HepG2 (cell line): ENCODE measurements at regions not wholly inside any gene's neighbourhood (a gene's known extent, or its start where the extent isn't known, plus 50 kb on each side); places are given as distances from the start of the nearest gene placed in this dataset.

Source experiments
- ATAC-seq: fragments of 200-7000 bp; cut with Tn5 transposase; 3 replicates; pipeline ENCODE4 v1.9.1; 2020; ENCODE audit warnings: mild to moderate bottlenecking, moderate library complexity
- BruUV-seq: library from RNA; stranded (reverse); fragments of 400-500 nt; replicated peaks from 2 replicates; lab custom pipeline; 2021; lab: Mats Ljungman, UMichigan
- CTCF ChIA-PET: fragments of 300-600 bp; formaldehyde crosslinking; extraction: SDS; loops from one replicate; lab custom pipeline; 2021; ENCODE audit warnings: low total read pairs, inconsistent platforms, low intra/inter-chr PET ratio; lab: Yijun Ruan, JAX
- POLR2A ChIA-PET: fragments of 350-600 bp; sonication (Branson Sonifier 250); formaldehyde crosslinking; loops from one replicate; lab custom pipeline; 2020; ENCODE audit warnings: antibody characterized with exemption, inconsistent platforms; lab: Yijun Ruan, JAX
- DNase-seq: peaks from one replicate; pipeline ENCODE4 v3.0.0-alpha.2; 2015; ENCODE audit warnings: low spot score
- FAIRE-seq: peaks from 3 replicates; lab custom pipeline; 2011; peaks lifted over from hg19 to GRCh38; lab: Jason Lieb, UNC
- H2AFZ ChIP-seq: one replicate; pipeline ENCODE4 v1.6.1; 2011; ENCODE audit warnings: low read length, inconsistent platforms
- H3K27ac ChIP-seq: fragments of 300-600 bp; 3 replicates; pipeline ENCODE4 v1.8.0; 2011; ENCODE audit warnings: mixed run types, mild to moderate bottlenecking, mixed read lengths, low read length, inconsistent platforms; ENCODE audit not compliant: insufficient read depth; ENCODE audit errors: extremely low read length
- H3K27me3 ChIP-seq, 2 experiments: fragments of 200-600 bp in 1 of 2; 2 replicates in 1 of 2; 3 replicates in 1 of 2; pipeline versions ENCODE4 v1.6.0 to v1.8.0; 2011; ENCODE audit warnings: low read length in 2 of 2, mild to moderate bottlenecking in 2 of 2, moderate library complexity in 2 of 2, inconsistent platforms in 1 of 2; ENCODE audit not compliant: insufficient read depth in 2 of 2, control insufficient read depth in 1 of 2
- H3K36me3 ChIP-seq, 2 experiments: fragments of 200-600 bp in 1 of 2; replicated peaks in 1 of 2; 2 replicates in 1 of 2; 3 replicates in 1 of 2; pipeline versions ENCODE4 v1.5.1 to v1.8.0; 2011; ENCODE audit warnings: low read length in 2 of 2, inconsistent platforms in 1 of 2; ENCODE audit not compliant: insufficient read depth in 2 of 2, control insufficient read depth in 1 of 2
- H3K4me1 ChIP-seq: 2 replicates; pipeline ENCODE4 v1.5.1; 2012; ENCODE audit warnings: low read length, inconsistent platforms; ENCODE audit not compliant: insufficient read depth
- H3K4me2 ChIP-seq: 2 replicates; pipeline ENCODE4 v1.6.0; 2011; ENCODE audit warnings: low read depth, low read length, inconsistent platforms
- H3K4me3 ChIP-seq, 3 experiments: fragments of 200-600 bp in 1 of 3; sonication (generic), shearing (Covaris generic) in 1 of 3; replicated peaks in 1 of 3; 2 replicates each; pipeline ENCODE4 v1.5.1; 2011 to 2016; ENCODE audit warnings: low read length in 3 of 3, inconsistent platforms in 2 of 3, low read depth in 2 of 3, mild to moderate bottlenecking in 2 of 3, control low read depth in 1 of 3, mixed read lengths in 1 of 3; ENCODE audit not compliant: insufficient read depth in 1 of 3
- H3K79me2 ChIP-seq: one replicate; pipeline ENCODE4 v1.6.1; 2011; ENCODE audit warnings: low read length, inconsistent platforms; ENCODE audit not compliant: insufficient read depth
- H3K9ac ChIP-seq: 2 replicates; pipeline ENCODE4 v1.6.0; 2011; ENCODE audit warnings: mild to moderate bottlenecking, low read depth, low read length, inconsistent platforms; ENCODE audit not compliant: insufficient read depth
- H3K9me3 ChIP-seq: 2 replicates; pipeline ENCODE4 v1.5.1; 2012; ENCODE audit warnings: mild to moderate bottlenecking, low read length
- H4K20me1 ChIP-seq: 2 replicates; pipeline ENCODE4 v1.6.0; 2011; ENCODE audit warnings: inconsistent platforms, mild to moderate bottlenecking, low read length, moderate library complexity; ENCODE audit not compliant: insufficient read depth
- CREM ChIP-seq, 2 experiments: sonication (generic) in 1 of 2; formaldehyde crosslinking in 1 of 2; IDR thresholded peaks; 2 replicates each; pipeline versions ENCODE4 v1.4.0 to v1.6.1; 2016 to 2020; ENCODE audit warnings: antibody characterized with exemption in 1 of 2, mild to moderate bottlenecking in 1 of 2, missing genetic modification reagents in 1 of 2
- SPEN ChIP-seq: sonication (generic); formaldehyde crosslinking; IDR thresholded peaks from 2 replicates; pipeline ENCODE4 v1.5.1; 2020; ENCODE audit warnings: low read depth, mild to moderate bottlenecking, missing genetic modification reagents
- TOE1 ChIP-seq: sonication (generic); formaldehyde crosslinking; IDR thresholded peaks from 2 replicates; pipeline ENCODE4 v1.4.0; 2020; ENCODE audit warnings: mild to moderate bottlenecking, missing genetic modification reagents
- ZBTB3 ChIP-seq: sonication (generic); formaldehyde crosslinking; IDR thresholded peaks from 2 replicates; pipeline ENCODE4 v1.4.0; 2020; ENCODE audit warnings: low read depth, mild to moderate bottlenecking, moderate library complexity, missing genetic modification reagents, borderline replicate concordance
- ZMYM3 ChIP-seq: sonication (generic); formaldehyde crosslinking; IDR thresholded peaks from 2 replicates; pipeline ENCODE4 v1.5.1; 2020; ENCODE audit warnings: mild to moderate bottlenecking, missing genetic modification reagents
- ZNF564 ChIP-seq: sonication (generic); formaldehyde crosslinking; IDR thresholded peaks from 2 replicates; pipeline ENCODE4 v1.8.1; 2023; ENCODE audit warnings: mild to moderate bottlenecking, missing genetic modification reagents
- ZNF576 ChIP-seq: sonication (generic); formaldehyde crosslinking; IDR thresholded peaks from 2 replicates; pipeline ENCODE4 v1.4.0; 2020; ENCODE audit warnings: mild to moderate bottlenecking, missing genetic modification reagents
- ZNF607 ChIP-seq: sonication (generic); formaldehyde crosslinking; IDR thresholded peaks from 2 replicates; pipeline ENCODE4 v1.5.1; 2020; ENCODE audit warnings: missing genetic modification reagents, mild to moderate bottlenecking, borderline replicate concordance
- WGBS: methylation state at CpG from one replicate; pipeline ENCODE4 v1.1.6; 2017; ENCODE audit warnings: low lambda C conversion rate; 5-methylcytosine and 5-hydroxymethylcytosine counted together
- in situ Hi-C: cut with HindIII; loops from 2 replicates; pipeline ENCODE4 v1.10.0; 2017; ENCODE audit warnings: low pct_unique_long_range_greater_than_20kb; ENCODE audit not compliant: extremely low pct_ligation_motif_present
- intact Hi-C: fragments of 100-400 bp; cut with micrococcal nuclease; formaldehyde crosslinking; loops from one replicate; pipeline ENCODE4 v1.10.0; 2022; ENCODE audit not compliant: unreplicated experiment
- TF ChIP-seq, protein P1 (sequence below), 2 experiments: sonication (generic) in 1 of 2; formaldehyde crosslinking in 1 of 2; IDR thresholded peaks; 2 replicates each; pipeline versions ENCODE4 v1.6.1 to v1.9.0; 2014 to 2022; ENCODE audit warnings: antibody characterized with exemption in 1 of 2, borderline replicate concordance in 1 of 2, inconsistent platforms in 1 of 2, low read depth in 1 of 2, missing genetic modification reagents in 1 of 2
- TF ChIP-seq, protein P2 (sequence below): sonication (generic); formaldehyde crosslinking; IDR thresholded peaks from 2 replicates; pipeline ENCODE4 v1.4.0; 2020; ENCODE audit warnings: missing genetic modification reagents, borderline replicate concordance

DNA sequence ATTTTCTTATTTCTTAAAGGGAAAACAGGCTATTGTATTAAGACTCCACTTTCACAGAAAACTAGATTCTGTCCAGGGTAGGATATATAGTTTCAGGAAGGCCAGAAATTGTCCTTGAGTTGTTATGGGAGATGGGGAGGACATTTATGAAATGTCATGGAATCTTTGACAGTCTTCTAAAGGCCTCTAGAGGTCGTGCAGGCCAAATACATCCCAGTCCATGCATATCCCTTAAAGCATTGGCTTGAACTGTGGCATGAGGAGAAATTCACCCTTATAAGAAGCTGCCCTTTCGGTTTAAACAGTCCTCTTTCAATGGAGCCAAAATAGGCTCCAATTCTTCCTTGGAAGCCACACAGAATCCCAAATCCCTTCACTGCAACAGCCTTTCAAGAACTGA, 183.6 kb upstream of the NOCT start:
- in situ Hi-C loops = no loop called here
- TF ChIP-seq SPEN (CRISPR knock-in tag) (no peak), CREM (IDR thresholded peaks at IDR 0.05) (no peak), CREM (CRISPR knock-in tag; IDR thresholded peaks at IDR 0.05) (no peak), ZBTB3 (CRISPR knock-in tag) (no peak), ZMYM3 (no peak), ZNF564 (CRISPR knock-in tag) (peak; percentile 92; the same call in 1 of the 2 replicates)
- ATAC-seq = peak; percentile 27; the same call in 1 of the 3 replicates
- Histone ChIP-seq H3K79me2 (no peaks in the 10 kb centered on the region), H3K27me3 (no peaks in the 10 kb centered on the region), H3K9me3 (no peaks in the 10 kb centered on the region), H3K36me3 (no peaks in the 10 kb centered on the region), H3K27ac (no peak overlapping the region), H3K4me1 (peaks cover 9% of the 10 kb centered on the region), H3K4me3 (no peak overlapping the region), H2AFZ (no peak overlapping the region), H4K20me1 (no peaks in the 10 kb centered on the region), H3K9ac (no peak overlapping the region), H3K4me2 (no peak overlapping the region)
- 6% methylated on average over 2 of the region's 2 CpGs for WGBS
- no peak for DNase-seq
- intact Hi-C loops = no loop called here
- FAIRE-seq = no peak
- BruUV-seq = no TSS peak
- ChIA-PET POLR2A (no interaction called here), CTCF (no interaction called here)

DNA sequence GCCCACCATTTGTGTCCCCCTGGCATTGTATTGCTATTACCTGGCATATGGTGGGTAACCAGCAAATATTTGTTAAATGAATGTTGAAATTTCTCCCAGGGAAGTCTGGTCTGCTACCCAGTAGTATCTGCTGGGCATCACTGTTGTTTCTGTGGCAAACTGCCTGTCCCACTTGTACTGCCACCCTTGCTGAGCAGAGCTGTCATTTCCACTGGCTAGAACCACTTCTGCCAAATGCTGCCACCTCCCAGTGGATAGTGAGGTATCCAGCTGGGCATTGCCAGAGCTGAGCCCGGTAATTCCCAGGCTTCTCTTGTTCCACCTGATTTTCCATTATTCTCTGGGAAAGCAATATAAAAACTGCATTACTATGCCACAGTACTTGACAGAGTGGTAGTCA, 186.7 kb upstream of the NOCT start:
- 9% methylated on average over 1 of the region's 1 CpG for WGBS
- DNase-seq = no peak
- H3K27ac ChIP-seq = no peak overlapping the region
- TF ChIP-seq ZNF607 (CRISPR knock-in tag) (no peak), ZNF576 (CRISPR knock-in tag) (no peak), TOE1 (CRISPR knock-in tag) (no peak)
- TF ChIP-seq, protein P1, sequence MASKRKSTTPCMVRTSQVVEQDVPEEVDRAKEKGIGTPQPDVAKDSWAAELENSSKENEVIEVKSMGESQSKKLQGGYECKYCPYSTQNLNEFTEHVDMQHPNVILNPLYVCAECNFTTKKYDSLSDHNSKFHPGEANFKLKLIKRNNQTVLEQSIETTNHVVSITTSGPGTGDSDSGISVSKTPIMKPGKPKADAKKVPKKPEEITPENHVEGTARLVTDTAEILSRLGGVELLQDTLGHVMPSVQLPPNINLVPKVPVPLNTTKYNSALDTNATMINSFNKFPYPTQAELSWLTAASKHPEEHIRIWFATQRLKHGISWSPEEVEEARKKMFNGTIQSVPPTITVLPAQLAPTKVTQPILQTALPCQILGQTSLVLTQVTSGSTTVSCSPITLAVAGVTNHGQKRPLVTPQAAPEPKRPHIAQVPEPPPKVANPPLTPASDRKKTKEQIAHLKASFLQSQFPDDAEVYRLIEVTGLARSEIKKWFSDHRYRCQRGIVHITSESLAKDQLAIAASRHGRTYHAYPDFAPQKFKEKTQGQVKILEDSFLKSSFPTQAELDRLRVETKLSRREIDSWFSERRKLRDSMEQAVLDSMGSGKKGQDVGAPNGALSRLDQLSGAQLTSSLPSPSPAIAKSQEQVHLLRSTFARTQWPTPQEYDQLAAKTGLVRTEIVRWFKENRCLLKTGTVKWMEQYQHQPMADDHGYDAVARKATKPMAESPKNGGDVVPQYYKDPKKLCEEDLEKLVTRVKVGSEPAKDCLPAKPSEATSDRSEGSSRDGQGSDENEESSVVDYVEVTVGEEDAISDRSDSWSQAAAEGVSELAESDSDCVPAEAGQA (IDR thresholded peaks at IDR 0.05; ENCODE audit: low read depth) = no peak
- TF ChIP-seq, protein P1 (CRISPR knock-in tag; IDR thresholded peaks at IDR 0.05; ENCODE audit: borderline replicate concordance) = no peak
- TF ChIP-seq, protein P2, sequence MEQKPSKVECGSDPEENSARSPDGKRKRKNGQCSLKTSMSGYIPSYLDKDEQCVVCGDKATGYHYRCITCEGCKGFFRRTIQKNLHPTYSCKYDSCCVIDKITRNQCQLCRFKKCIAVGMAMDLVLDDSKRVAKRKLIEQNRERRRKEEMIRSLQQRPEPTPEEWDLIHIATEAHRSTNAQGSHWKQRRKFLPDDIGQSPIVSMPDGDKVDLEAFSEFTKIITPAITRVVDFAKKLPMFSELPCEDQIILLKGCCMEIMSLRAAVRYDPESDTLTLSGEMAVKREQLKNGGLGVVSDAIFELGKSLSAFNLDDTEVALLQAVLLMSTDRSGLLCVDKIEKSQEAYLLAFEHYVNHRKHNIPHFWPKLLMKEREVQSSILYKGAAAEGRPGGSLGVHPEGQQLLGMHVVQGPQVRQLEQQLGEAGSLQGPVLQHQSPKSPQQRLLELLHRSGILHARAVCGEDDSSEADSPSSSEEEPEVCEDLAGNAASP = no peak

More for the DNA sequence above, 186.7 kb upstream of the NOCT start:
- no peak for FAIRE-seq
- Histone ChIP-seq H3K36me3 (no peaks in the 10 kb centered on the region), H3K27me3 (no peaks in the 10 kb centered on the region), H3K4me1 (no peaks in the 10 kb centered on the region), H3K9me3 (no peaks in the 10 kb centered on the region), H2AFZ (no peak overlapping the region), H3K9ac (no peak overlapping the region), H3K79me2 (no peaks in the 10 kb centered on the region), H3K4me3 (no peak overlapping the region), H3K4me2 (no peak overlapping the region), H4K20me1 (no peaks in the 10 kb centered on the region)
- POLR2A ChIA-PET = no interaction called here
- in situ Hi-C loops (no loop called here), intact Hi-C loops (no loop called here)
- CTCF ChIA-PET = no interaction called here
- ATAC-seq = no peak
- no TSS peak for BruUV-seq
